ENCODE measurements at regions not wholly inside any gene's neighbourhood (a gene's known extent, or its start where the extent isn't known, plus 50 kb on each side); places are given as distances from the start of the nearest gene placed in this dataset.

DNA sequence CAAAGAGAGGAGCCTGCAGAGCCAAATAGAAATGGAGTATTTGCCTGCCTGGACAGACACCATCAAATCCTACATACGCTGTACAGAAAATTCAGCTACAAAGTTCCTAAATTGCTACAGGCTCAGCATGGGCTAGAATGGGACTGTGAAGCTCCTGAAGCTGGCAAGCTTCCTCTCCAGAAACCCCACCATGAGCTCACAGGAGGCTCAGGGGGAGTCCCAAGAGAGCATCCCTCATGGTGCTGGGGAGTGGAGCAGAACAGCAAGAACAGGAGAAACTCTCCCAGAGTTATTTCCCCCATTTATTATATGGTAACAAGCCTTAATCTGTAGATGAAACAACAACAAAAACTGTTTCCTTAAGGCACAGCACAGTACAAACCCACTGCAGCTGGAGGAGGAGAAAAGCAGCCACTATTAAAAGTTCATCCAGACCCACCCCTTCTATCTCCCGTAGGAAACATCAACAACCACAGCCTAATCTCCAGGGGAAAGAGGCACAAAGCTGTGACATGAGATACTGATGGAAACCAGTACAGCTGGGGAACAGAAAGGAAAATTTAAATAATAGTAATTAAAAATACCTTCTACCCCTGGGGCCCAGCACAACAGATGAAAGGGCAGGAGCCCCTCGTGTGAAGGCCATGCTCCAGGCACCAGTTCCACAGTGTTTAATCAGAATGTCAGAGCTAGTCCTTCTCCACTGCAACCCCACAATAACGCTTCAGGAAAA is 548.5 kb downstream of the MTRR start:
- DNase-seq (ENCODE audit: low spot score) = no peak
- intact Hi-C loops (cut with DNase I) = no loop called here

DNA sequence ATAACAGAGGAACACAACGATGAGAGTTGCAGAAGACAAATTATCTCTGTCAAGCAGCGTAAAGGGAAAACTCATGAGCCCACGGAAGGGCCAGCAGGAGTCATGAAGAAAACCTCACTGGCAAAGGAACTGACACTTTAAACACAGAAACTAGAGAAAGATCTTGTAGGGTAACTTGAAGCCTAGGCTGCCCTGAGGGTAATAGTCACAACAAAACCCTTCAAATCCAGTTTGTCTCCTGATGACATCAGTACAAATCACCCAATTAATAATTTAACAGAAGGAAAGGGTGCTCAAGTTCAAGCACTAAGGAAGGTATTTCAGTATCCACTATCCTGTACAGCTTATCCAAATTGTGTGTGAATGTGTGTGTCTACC is 549.1 kb downstream of the MTRR start:
- DNase-seq (ENCODE audit: low spot score) = no peak
- intact Hi-C loops (cut with DNase I) = no loop called here

DNA sequence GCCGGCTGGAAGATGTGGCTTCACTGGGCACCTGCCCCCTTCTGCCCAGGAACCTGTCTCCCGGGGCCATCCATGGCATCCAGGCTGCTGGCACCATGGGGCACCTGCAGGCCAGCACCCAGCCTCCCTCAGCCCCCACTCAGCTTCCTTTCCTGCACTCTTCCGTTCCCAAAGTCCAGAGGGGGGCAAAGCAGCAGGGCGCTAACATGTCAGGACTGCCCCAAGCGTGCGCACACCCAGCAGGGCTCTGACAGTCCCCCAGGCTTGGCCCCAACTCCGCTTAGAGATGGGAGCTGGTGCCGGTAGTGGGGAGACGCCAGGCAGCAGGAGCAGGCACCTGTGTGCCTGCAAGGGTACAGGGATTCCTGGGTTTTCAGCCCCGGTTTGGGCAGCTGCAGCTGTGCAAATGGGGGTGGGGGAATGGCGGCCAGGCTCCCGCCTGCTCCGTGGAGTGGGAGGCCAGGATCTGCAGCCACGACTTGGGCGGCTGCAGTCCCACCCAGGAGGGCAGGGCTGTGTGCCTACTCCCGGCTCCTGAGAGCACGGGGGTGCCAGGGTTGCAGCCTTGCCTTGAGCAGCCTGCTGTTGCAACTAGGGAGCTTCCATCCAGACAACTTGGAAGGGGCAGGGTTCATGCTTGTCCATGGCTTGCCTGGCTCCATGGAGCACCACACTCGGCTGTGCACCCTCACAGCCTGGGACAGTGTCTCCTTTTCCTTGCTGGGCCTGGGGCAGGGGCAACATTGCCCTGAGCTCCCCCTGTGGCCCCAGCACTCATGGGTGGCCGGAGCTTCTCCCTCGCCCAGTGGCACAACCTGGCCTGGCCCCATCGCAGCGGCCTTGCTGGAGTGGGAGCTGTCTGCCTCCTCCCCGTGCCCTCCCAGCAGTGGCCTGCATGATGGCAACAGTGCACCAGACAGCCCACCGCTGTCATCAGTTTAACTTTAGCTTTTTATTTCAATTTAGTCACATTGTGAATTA is 561.1 kb downstream of the MTRR start:
- intact Hi-C loops (cut with DNase I) = no loop called here
- no peak for DNase-seq (ENCODE audit: low spot score)

DNA sequence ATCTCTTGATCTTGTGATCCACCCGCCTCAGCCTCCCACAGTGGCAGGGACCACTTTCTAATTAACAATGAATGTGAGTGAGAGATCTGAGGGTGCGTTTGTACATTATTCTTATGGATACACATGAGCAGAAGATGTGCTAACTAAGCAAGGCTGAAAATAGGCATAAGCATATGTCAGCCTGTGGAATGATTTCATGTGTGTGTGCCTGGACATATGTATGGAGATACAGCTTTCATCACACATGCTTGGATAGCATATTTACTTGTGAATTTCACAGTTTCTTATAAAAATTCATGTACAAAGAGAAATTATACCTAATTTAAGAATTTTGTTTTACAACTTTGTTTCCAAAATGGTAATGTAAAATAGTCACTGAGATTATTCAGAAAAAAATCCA is 565.6 kb downstream of the MTRR start:
- intact Hi-C loops (cut with DNase I) = no loop called here
- no peak for DNase-seq (ENCODE audit: low spot score)

DNA sequence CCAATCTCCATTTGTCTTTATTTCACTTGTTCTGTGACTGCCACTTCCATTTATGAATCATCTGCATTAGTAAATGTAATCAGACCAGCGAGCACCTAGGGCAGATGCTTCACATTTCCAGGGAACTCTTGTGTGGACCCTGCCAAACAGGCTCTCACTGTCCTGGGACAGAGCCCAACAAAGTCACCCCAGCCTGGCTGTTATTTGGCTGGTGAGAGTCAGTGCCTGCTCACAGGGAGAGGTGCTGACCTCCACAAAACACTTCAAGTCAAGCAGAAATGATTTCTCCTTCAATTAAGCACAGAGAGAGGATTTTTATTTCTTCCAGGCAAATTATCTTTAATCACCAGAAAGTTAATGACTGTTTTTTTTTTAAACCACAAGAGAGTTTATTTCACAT is 568.0 kb downstream of the MTRR start:
- DNase-seq (ENCODE audit: low spot score) = no peak
- intact Hi-C loops (cut with DNase I) = no loop called here

GRCh38 chr5:8445139-8445538 is 576.2 kb downstream of the MTRR start:
- intact Hi-C loops (cut with DNase I) = no loop called here
- no peak for DNase-seq (ENCODE audit: low spot score)

DNA sequence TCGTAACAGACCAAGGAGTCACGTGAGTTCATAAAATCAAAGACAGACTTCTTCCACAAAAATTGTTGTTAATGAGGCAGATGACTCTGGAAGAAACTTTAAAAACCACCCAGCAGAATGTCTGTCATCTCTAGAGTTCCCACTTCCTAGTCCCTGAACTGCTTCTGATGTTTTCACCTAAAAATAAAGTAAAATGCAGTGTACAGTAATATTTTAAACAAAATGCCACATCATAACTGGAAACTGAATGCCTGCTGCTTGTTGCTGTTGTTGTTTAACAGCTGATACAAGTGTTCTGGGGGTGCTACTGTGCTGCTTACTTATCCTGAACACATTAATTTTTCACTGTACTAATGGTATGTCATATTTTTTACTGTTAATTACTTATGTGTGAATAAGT is 577.2 kb downstream of the MTRR start:
- DNase-seq (ENCODE audit: low spot score) = no peak
- intact Hi-C loops (cut with DNase I) = no loop called here

DNA sequence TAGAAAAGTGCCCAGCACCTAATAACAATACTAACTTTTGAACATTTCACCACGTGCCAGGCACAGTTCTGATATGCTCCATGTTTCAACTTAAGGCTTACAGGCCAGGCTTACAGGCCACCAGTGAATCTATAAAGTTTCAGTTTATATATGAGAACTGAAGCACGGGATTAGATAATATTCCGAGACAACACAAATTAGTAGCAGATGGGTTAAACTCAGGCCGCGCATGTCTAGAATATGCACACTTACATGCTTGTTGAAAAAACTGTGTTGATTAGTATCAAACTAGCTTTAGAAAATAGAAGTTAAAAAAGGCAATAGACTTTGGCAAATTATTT is 587.9 kb downstream of the MTRR start:
- DNase-seq (ENCODE audit: low spot score) = no peak
- intact Hi-C loops (cut with DNase I) = no loop called here

DNA sequence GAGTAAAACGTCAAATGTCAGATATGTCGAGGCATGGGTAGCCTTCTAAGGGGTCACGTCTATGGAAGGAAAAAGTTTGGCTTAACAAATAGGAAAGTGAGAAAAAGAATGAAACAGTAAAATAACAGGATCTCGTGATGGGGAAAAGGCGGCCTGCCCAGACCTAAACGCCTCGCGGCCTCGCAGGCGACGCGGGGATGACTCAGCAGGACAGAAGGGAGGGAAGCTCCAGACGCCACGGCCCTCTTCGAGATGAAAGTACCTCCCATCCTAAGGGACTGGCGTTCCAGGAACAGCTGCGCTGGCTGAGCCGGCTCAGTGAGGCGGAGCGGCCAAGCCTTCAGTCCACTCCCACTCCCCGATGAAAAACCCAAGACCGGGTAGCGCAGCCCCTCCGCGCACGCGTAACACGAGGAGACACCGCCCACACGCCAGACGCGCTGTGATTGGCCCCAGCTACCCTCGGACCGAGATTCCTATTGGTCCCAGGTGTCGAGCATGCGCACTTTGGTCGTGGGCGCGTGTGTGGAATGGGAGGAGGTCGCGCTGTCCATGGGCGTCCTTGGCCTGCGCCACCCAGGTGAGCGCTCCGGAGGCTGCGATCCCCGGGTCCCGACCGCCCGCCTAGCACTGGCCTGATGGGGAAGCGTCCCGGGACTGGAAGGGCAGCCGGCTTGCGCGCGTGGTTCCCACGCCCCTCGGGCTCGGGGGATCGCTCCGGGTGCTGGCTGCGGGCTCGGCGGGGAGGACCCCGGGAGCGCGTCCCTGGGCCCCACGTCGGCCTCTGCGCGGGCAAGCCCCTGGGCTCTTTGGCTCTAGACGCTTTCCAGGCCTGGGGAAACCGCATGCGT is 588.5 kb downstream of the MTRR start:
- intact Hi-C loops (cut with DNase I) = no loop called here
- DNase-seq (ENCODE audit: low spot score) = peak; percentile 98

DNA sequence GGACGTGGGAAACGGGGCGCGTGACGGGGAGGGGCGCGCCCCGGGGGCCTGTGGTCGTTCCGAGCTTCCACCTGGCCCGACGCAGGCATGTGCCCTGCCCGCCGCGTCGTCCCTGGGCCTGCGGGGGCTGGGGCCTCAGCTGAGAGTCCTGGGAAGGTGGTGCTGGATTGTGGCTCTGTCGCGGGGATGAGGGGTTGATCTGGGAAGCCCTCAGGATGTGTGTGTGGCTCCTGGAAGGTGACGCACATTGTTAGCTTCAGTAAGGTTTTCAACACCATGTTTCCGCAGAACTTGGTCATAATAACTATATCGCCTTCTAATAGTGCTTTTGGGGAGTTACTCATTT is 589.1 kb downstream of the MTRR start:
- DNase-seq (ENCODE audit: low spot score) = no peak
- intact Hi-C loops (cut with DNase I) = no loop called here

DNA sequence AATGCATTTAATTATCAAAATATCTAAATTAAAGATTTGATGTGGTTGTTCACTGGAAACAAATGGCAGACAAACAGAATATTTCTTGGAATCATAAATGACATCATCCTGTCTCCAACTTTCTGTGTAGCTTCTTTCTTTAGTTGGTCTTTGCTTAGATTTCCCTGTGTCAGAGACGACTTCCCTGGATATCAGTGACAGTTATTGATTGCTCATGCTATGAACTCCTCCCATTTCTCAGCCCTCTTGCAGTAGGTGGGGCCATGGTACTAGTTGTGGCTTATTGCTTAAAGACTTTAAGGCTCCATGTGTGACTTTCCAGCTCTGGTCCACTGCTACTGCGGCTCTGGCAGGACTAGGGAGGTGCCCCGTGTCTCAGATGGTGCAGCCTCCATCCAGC is 592.6 kb downstream of the MTRR start:
- intact Hi-C loops (cut with DNase I) = no loop called here
- no peak for DNase-seq (ENCODE audit: low spot score)

GRCh38 chr5:8462565-8462964 is 593.6 kb downstream of the MTRR start:
- intact Hi-C loops (cut with DNase I) = no loop called here
- DNase-seq (ENCODE audit: low spot score) = no peak

GRCh38 chr5:8470489-8470888 is 601.5 kb downstream of the MTRR start:
- intact Hi-C loops (cut with DNase I) = no loop called here
- no peak for DNase-seq (ENCODE audit: low spot score)

GRCh38 chr5:8471581-8471980 is 602.6 kb downstream of the MTRR start:
- DNase-seq (ENCODE audit: low spot score) = no peak
- intact Hi-C loops (cut with DNase I) = no loop called here

DNA sequence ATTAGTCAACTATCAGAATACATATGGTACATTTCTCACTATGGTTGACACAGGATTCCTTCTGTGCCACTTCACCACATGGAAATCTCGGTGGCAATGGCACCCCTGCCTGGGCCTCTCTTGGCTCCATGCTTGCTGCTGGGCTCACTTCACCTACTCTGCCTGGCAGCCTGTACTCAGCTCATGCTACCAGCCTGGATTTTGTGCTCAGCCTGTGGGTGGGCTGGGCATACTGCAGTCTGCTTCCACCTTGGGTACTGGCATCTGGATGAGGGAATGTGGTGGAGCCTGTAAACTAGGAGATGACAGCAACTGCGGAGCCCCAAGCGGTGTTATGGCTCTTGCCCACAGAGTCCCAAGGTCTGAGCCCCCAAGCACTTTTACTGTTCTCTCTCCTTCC is 604.1 kb downstream of the MTRR start:
- DNase-seq (ENCODE audit: low spot score) = no peak
- intact Hi-C loops (cut with DNase I) = no loop called here

DNA sequence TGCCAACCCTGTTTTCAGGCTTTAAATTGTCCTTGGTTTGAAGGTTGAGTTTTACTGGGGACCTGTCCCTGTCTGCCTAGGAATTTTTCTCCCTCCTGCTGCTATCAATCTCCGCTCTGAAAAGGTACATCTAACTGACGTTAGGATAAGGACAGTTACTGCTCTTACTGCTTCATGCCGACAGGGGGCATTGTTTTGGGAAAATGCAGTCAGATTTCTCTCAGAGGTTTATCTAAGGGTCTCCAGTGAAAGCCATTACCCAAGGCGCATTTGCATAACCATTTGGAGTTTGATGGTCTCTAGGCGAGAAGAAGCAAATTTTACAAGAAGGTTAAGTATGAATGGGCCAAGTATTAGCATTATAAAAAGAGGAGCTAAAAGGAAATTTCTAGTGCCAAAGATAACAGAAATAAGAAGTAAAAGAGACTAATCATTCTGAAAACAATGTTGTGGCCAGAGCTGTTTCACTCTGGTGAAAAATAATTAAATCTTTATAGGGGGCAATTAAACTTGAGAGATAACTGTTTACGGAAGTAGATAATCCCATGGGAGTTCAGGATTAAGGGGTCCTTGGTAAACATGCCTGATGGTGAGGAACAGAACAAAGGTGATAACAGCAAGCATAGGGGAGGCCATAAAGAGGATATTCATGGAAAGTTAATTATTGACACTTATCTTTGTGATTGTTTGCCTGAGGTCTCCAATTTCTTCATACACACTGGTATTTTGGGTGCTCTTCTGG is 605.0 kb downstream of the MTRR start:
- no peak for DNase-seq (ENCODE audit: low spot score)
- intact Hi-C loops (cut with DNase I) = no loop called here

GRCh38 chr5:8474569-8474930 is 605.6 kb downstream of the MTRR start:
- no peak for DNase-seq (ENCODE audit: low spot score)
- intact Hi-C loops (cut with DNase I) = no loop called here

- intact Hi-C loops (cut with DNase I) = no loop called here
- DNase-seq (ENCODE audit: low spot score) = no peak
Observed at GRCh38 chr5:8478326-8478725, 609.4 kb downstream of the MTRR start.

- intact Hi-C loops (cut with DNase I) = no loop called here
- DNase-seq (ENCODE audit: low spot score) = no peak
Observed at GRCh38 chr5:8481007-8481406, 612.1 kb downstream of the MTRR start.

DNA sequence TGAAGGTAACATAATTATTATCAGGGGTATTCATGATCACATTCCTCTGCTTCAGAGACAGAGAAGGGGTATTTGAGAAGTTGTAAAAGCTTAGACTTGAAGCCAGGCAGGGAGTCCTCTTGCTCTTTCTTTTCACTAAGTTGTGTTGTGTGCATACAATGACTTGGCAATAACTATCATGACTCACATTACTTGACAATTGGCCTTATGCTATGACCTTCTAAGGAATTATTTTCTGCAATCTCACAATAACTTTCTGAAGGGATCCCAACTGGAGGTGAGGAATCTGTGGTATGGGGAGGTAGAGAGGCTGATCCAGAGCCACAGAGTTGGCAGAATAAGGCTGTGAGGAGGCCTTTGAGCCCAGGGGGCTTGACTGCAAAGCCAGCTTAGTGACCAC is 622.3 kb downstream of the MTRR start:
- intact Hi-C loops (cut with DNase I) = no loop called here

More for the DNA sequence above, 622.3 kb downstream of the MTRR start:
- no peak for DNase-seq (ENCODE audit: low spot score)

All from posterior vena cava (tissue), 2 donors.